Ovary (tissue), 3 donors: ENCODE measurements at regions not wholly inside any gene's neighbourhood (a gene's known extent, or its start where the extent isn't known, plus 50 kb on each side); places are given as distances from the start of the nearest gene placed in this dataset.

Experiments
- EP300 ChIP-seq: sonication (generic); formaldehyde crosslinking; IDR thresholded peaks from one replicate; pipeline ENCODE4 v1.6.1; 2017; ENCODE audit warnings: antibody characterized with exemption
- POLR2A ChIP-seq: fragments of 450-650 bp; IDR thresholded peaks from one replicate; pipeline ENCODE4 v1.6.1; 2017; ENCODE audit warnings: antibody characterized with exemption, mild to moderate bottlenecking, moderate library complexity
- TF ChIP-seq, protein P1 (sequence below), 3 donors: fragments of 450-650 bp in 2 of 3; fragments of 200-600 bp in 1 of 3; IDR thresholded peaks; one replicate each; pipeline versions ENCODE4 v1.5.1 to v1.8.0; 2016 to 2022; ENCODE audit warnings: antibody characterized with exemption in 3 of 3, mild to moderate bottlenecking in 1 of 3
- donor health status: DM: no; HTN: no; CAD: no.

DNA sequence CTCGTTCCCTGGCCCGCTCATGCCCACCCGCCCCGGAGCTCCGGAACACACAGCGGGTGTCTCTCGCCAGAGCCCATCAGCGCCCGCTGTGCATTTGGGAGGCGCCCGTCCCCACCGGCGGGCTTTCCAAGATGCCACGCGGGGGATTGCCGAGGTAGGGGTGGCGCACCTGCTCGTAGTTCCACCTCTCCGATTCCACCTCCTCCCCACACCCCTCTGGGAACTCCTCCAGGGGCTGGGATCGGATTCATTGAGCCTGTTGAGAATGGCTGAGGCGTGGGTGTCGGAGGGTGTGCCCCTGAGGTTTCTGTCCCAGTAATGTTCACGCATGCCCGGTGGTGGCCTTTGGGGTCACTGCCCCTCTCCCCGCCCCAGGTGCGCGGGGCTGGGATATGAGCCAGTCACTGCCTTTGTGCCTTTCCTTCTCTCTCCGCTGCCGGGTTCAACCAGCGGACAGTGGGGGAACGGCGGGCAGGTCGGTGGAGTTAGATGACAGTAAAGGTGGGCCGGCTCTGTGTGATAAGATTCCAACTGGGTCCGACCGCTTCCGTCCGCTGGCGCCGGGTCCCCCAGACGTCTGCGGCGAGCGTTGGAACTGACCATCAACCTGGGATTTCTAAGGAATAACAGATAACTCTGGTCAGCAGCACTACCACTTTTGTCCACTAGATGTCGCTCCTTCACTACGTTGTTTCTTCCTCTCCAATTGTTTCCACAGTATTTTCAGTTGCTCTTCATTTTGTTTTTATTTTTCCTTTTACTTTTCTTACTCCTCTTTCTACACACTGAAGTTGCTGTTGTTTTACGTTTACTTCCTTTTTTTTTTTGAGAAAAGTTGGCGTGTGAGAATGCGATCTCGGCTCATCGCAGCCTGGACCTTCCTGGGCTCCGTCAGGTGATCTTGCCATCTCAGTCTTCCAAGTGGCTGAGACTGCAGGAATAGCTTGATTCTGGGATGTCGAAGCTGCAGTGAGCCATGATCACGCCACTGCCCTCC is 178.1 kb upstream of the ALG10B start:
- TF ChIP-seq, protein P1, sequence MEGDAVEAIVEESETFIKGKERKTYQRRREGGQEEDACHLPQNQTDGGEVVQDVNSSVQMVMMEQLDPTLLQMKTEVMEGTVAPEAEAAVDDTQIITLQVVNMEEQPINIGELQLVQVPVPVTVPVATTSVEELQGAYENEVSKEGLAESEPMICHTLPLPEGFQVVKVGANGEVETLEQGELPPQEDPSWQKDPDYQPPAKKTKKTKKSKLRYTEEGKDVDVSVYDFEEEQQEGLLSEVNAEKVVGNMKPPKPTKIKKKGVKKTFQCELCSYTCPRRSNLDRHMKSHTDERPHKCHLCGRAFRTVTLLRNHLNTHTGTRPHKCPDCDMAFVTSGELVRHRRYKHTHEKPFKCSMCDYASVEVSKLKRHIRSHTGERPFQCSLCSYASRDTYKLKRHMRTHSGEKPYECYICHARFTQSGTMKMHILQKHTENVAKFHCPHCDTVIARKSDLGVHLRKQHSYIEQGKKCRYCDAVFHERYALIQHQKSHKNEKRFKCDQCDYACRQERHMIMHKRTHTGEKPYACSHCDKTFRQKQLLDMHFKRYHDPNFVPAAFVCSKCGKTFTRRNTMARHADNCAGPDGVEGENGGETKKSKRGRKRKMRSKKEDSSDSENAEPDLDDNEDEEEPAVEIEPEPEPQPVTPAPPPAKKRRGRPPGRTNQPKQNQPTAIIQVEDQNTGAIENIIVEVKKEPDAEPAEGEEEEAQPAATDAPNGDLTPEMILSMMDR (IDR thresholded peaks at IDR 0.05), result peak; percentile 81 to 94 (median 88)
- no peak for TF ChIP-seq POLR2A
- no peak for TF ChIP-seq EP300
